ENCODE measurements at regions not wholly inside any gene's neighbourhood (a gene's known extent, or its start where the extent isn't known, plus 50 kb on each side); places are given as distances from the start of the nearest gene placed in this dataset.

- Histone ChIP-seq H4K20me1 (ENCODE audit: insufficient read depth, low read length) (no peaks in the 10 kb centered on the region), H3K23ac (ENCODE audit: low read depth, low read length) (no peak overlapping the region), H3K36me3 (ENCODE audit: control insufficient read depth, insufficient read depth, low read length) (no peaks in the 10 kb centered on the region), H4K8ac (ENCODE audit: low read depth in 2 of 2, low read length in 2 of 2) (no peak overlapping the region), H3K79me1 (ENCODE audit: low read depth in 1 of 2, low read length in 2 of 2) (no peaks in the 10 kb centered on the region), H3K9me3 (ENCODE audit: control insufficient read depth, insufficient read depth, low read length) (no peaks in the 10 kb centered on the region), H3K4me1 (ENCODE audit: control insufficient read depth, insufficient read depth, low read length) (no peaks in the 10 kb centered on the region), H3K4me3 (ENCODE audit: insufficient read depth, low read depth, low read length) (no peak overlapping the region), H3K4me2 (ENCODE audit: low read depth, low read length) (no peak overlapping the region), H2BK120ac (ENCODE audit: low read depth, low read length) (no peak overlapping the region), H3K27ac (ENCODE audit: insufficient read depth, low read length) (no peak overlapping the region), H4K91ac (ENCODE audit: insufficient read depth, low read depth, low read length) (no peak overlapping the region), H3K27me3 (ENCODE audit: control insufficient read depth, insufficient read depth, low read length) (no peaks in the 10 kb centered on the region), H4K5ac (ENCODE audit: low read depth, low read length) (no peak overlapping the region), H3K9ac (ENCODE audit: low read depth, low read length) (no peak overlapping the region), H2BK5ac (ENCODE audit: low read depth, low read length, poor library complexity, severe bottlenecking) (no peak overlapping the region), H2BK15ac (ENCODE audit: low read depth, low read length) (no peak overlapping the region), H2AK5ac (ENCODE audit: low read depth, low read length) (no peak overlapping the region), H3K56ac (ENCODE audit: extremely low read depth, insufficient read depth, low read length) (no peak overlapping the region), H2AFZ (replicated peaks; ENCODE audit: low read length, poor library complexity) (no peak overlapping the region), H2BK20ac (ENCODE audit: low read depth, low read length) (no peak overlapping the region), H3K14ac (replicated peaks; ENCODE audit: low read depth, low read length) (no peak overlapping the region), H3K9me1 (ENCODE audit: insufficient read depth, low read length) (no peaks in the 10 kb centered on the region), H3K4ac (ENCODE audit: low read depth, low read length) (no peak overlapping the region), H2AK9ac (replicated peaks; ENCODE audit: low read depth, low read length, poor library complexity) (no peak overlapping the region), H3K18ac (ENCODE audit: low read depth, low read length) (no peak overlapping the region)
- in situ Hi-C loops (cut with MboI; ENCODE audit: low sequenced_read_pairs) (no loop called here), intact Hi-C loops (cut with micrococcal nuclease) (no loop called here), dilution Hi-C loops (cut with HindIII; ENCODE audit: low sequenced_read_pairs, unreplicated experiment) (no loop called here)
- TF ChIP-seq POLR2A (IDR thresholded peaks at IDR 0.05; ENCODE audit: low read depth, low read length) (no peak), SMC3 (IDR thresholded peaks at IDR 0.05; ENCODE audit: low read depth, low read length) (no peak), MXI1 (IDR thresholded peaks at IDR 0.05; ENCODE audit: borderline replicate concordance, low read depth, low read length) (no peak), ELK1 (IDR thresholded peaks at IDR 0.05; ENCODE audit: borderline replicate concordance, low read depth, low read length) (no peak), FOS (IDR thresholded peaks at IDR 0.05; ENCODE audit: low read depth, low read length) (no peak), CTCF (conservative IDR thresholded peaks at IDR 0.05; ENCODE audit: low read depth, low read length) (no peak)
- BruUV-seq (replicated peaks) = no TSS peak
- ChIA-PET CTCF (no interaction called here), POLR2A (ENCODE audit: unreplicated experiment) (no interaction called here)
- ATAC-seq (ENCODE audit: low read depth) (no peak), DNase-seq (no peak)
These were observed 195.6 kb downstream of the LARP7 start for GRCh38 chr4:112832493-112832892.

Data from IMR-90 (cell line).